ENCODE measurements at regions not wholly inside any gene's neighbourhood (a gene's known extent, or its start where the extent isn't known, plus 50 kb on each side); places are given as distances from the start of the nearest gene placed in this dataset.

DNA sequence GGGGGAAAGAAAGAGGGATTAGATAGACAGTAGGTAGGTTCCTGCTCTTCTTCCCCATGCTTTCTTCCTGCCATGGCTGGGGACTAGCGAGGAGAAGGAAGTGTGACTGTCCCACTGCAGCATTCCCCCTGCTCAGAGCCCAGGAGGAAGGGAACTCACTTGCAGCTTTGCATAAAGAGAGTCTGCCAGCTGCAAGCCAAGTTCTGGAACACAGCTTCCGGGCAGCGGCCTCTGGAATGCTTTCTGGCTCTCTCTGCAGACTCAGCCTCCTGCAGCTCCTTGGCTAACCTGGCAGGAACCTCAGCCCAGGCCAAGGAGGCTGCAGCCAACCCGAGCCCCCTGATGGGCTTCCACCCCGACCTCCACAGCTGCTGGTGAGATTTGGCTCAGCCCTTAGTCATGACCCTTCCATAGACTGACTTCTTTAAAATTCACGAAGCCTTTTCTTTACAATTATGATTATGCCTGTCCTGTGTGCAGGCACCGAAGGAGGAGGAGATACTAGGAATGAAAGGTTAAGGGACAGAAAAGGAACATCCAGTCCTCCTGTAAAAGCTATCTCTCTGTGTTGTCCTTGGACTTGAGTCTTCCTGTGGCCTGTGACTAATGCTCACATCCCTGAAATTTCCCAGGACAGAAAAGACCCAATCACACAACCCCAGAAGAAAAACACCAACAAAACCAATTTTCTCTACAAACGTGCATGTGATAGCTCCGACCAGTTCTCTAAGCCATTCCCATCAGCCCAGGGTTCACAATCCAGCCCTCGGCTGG, 108.2 kb upstream of the OLIG2 start:
- Histone ChIP-seq H3K79me2 (ENCODE audit: insufficient read depth, low read depth, low read length) (no peaks in the 10 kb centered on the region), H3K27ac (ENCODE audit: low read depth, low read length, poor library complexity, severe bottlenecking) (no peak overlapping the region), H3K36me3 (ENCODE audit: insufficient read depth, low read length) (no peaks in the 10 kb centered on the region), H2AFZ (ENCODE audit: low read length) (no peak overlapping the region), H3K4me1 (ENCODE audit: insufficient read depth, low read length, poor library complexity, severe bottlenecking) (no peaks in the 10 kb centered on the region), H3K9me3 (ENCODE audit: low read length) (no peaks in the 10 kb centered on the region), H4K20me1 (ENCODE audit: insufficient read depth, low read length) (no peaks in the 10 kb centered on the region), H3K9me2 (ENCODE audit: insufficient read depth, low read length) (no peaks in the 10 kb centered on the region), H3K4me3 (ENCODE audit: low read depth, low read length, poor library complexity, severe bottlenecking) (no peak overlapping the region), H3K4me2 (ENCODE audit: low read length) (no peak overlapping the region)
- intact Hi-C loops (cut with micrococcal nuclease; ENCODE audit: unreplicated experiment): no loop called here
- no peak for TF ChIP-seq EZH2phosphoT487 (IDR thresholded peaks at IDR 0.05; ENCODE audit: borderline replicate concordance, low read depth, low read length)
- TF ChIP-seq, protein P1, sequence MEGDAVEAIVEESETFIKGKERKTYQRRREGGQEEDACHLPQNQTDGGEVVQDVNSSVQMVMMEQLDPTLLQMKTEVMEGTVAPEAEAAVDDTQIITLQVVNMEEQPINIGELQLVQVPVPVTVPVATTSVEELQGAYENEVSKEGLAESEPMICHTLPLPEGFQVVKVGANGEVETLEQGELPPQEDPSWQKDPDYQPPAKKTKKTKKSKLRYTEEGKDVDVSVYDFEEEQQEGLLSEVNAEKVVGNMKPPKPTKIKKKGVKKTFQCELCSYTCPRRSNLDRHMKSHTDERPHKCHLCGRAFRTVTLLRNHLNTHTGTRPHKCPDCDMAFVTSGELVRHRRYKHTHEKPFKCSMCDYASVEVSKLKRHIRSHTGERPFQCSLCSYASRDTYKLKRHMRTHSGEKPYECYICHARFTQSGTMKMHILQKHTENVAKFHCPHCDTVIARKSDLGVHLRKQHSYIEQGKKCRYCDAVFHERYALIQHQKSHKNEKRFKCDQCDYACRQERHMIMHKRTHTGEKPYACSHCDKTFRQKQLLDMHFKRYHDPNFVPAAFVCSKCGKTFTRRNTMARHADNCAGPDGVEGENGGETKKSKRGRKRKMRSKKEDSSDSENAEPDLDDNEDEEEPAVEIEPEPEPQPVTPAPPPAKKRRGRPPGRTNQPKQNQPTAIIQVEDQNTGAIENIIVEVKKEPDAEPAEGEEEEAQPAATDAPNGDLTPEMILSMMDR (conservative IDR thresholded peaks at IDR 0.05; ENCODE audit: low read length): no peak
- BruUV-seq (replicated peaks): no TSS peak
- no peak for DNase-seq (ENCODE audit: low spot score)
- ChIA-PET POLR2A (no interaction called here), CTCF (ENCODE audit: unreplicated experiment) (interaction anchor here (0.6 kb wide), 2 partner anchors 9 to 163 kb away, joined by 3 to 5 read pairs; no protein-coding TSS in a partner anchor)

DNA sequence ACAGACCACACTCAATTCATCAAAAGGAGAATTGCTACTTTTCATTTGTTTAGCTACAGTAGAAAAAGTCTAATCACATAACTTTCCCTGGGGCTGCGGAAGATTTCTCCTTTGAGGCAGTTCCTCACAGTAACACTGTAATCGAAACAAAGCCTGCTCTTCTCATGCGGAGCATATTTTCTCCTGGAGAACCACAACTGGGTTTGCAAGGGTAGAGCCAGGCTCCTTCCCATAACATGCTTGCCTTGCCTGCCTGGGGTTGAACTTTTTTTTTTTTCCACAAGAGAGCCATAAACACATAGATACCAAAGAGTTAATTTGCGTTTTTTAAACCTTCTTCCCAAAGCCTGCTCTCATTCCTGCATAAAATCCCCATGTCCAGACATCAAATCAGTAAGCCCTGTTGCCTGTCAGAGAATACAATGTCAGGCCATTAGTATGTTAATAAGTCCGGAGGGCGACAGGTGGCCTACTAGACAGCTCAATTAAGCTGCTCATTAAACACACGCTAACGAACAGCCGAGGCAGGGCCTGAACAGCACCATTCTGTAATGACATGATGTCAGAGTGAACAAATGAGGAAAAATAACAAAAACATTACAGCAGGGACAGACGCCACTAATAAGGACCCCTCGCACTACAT, 107.1 kb upstream of the OLIG2 start:
- ChIA-PET POLR2A (interaction anchor here (0.6 to 0.7 kb wide), 3 partner anchors 19 to 1090 kb away, joined by 4 to 6 read pairs (median 6); no protein-coding TSS in a partner anchor), CTCF (ENCODE audit: unreplicated experiment) (no interaction called here)
- Histone ChIP-seq H3K9me2 (ENCODE audit: insufficient read depth, low read length) (no peaks in the 10 kb centered on the region), H3K4me1 (ENCODE audit: insufficient read depth, low read length, poor library complexity, severe bottlenecking) (no peaks in the 10 kb centered on the region), H3K4me2 (ENCODE audit: low read length) (no peak overlapping the region), H3K79me2 (ENCODE audit: insufficient read depth, low read depth, low read length) (no peaks in the 10 kb centered on the region), H3K4me3 (ENCODE audit: low read depth, low read length, poor library complexity, severe bottlenecking) (no peak overlapping the region), H2AFZ (ENCODE audit: low read length) (no peak overlapping the region), H4K20me1 (ENCODE audit: insufficient read depth, low read length) (no peaks in the 10 kb centered on the region), H3K9me3 (ENCODE audit: low read length) (no peaks in the 10 kb centered on the region), H3K27ac (ENCODE audit: low read depth, low read length, poor library complexity, severe bottlenecking) (no peak overlapping the region), H3K36me3 (ENCODE audit: insufficient read depth, low read length) (no peaks in the 10 kb centered on the region)
- BruUV-seq (replicated peaks): no TSS peak
- no peak for TF ChIP-seq EZH2phosphoT487 (IDR thresholded peaks at IDR 0.05; ENCODE audit: borderline replicate concordance, low read depth, low read length)
- TF ChIP-seq, protein P1 (conservative IDR thresholded peaks at IDR 0.05; ENCODE audit: low read length): no peak
- intact Hi-C loops (cut with micrococcal nuclease; ENCODE audit: unreplicated experiment): no loop called here
- no peak for DNase-seq (ENCODE audit: low spot score)

DNA sequence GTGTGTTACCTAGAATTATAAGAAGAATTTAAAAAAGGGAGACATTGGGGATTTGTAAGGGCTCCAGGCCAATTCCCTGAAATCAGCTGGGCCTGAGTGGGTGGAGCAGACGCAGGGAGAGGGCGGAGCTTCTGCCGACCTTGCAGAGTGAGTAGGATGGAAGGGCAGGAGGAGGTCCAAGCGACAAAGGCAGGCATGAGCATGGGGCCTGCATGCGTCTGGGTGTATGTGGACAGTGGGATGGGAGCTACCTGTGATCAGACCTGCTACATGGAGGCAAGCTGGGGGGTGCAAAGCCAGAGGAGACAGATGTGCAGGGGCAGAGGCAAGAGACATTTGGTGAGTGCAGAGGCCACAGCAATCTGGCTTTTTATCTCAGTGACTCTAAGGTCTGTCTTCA, 105.3 kb upstream of the OLIG2 start:
- no peak for TF ChIP-seq EZH2phosphoT487 (IDR thresholded peaks at IDR 0.05; ENCODE audit: borderline replicate concordance, low read depth, low read length)
- TF ChIP-seq, protein P1 (conservative IDR thresholded peaks at IDR 0.05; ENCODE audit: low read length): no peak
- intact Hi-C loops (cut with micrococcal nuclease; ENCODE audit: unreplicated experiment): loop anchor here (5.0 kb wide), 1 partner anchor 277 kb away; no protein-coding TSS in a partner anchor
- H3K4me3 ChIP-seq (ENCODE audit: low read depth, low read length, poor library complexity, severe bottlenecking): no peak overlapping the region
- H3K27ac ChIP-seq (ENCODE audit: low read depth, low read length, poor library complexity, severe bottlenecking): no peak overlapping the region
- no peaks in the 10 kb centered on the region for H4K20me1 ChIP-seq (ENCODE audit: insufficient read depth, low read length)
- H3K9me2 ChIP-seq (ENCODE audit: insufficient read depth, low read length): no peaks in the 10 kb centered on the region
- ChIA-PET POLR2A (no interaction called here), CTCF (ENCODE audit: unreplicated experiment) (no interaction called here)
- no peak overlapping the region for H2AFZ ChIP-seq (ENCODE audit: low read length)
- H3K36me3 ChIP-seq (ENCODE audit: insufficient read depth, low read length): no peaks in the 10 kb centered on the region
- BruUV-seq (replicated peaks): no TSS peak
- peaks cover 13% of the 10 kb centered on the region for H3K9me3 ChIP-seq (ENCODE audit: low read length)
- DNase-seq (ENCODE audit: low spot score): no peak
- no peaks in the 10 kb centered on the region for H3K4me1 ChIP-seq (ENCODE audit: insufficient read depth, low read length, poor library complexity, severe bottlenecking)
- H3K79me2 ChIP-seq (ENCODE audit: insufficient read depth, low read depth, low read length): no peaks in the 10 kb centered on the region
- H3K4me2 ChIP-seq (ENCODE audit: low read length): no peak overlapping the region
